ENCODE measurements at regions not wholly inside any gene's neighbourhood (a gene's known extent, or its start where the extent isn't known, plus 50 kb on each side); places are given as distances from the start of the nearest gene placed in this dataset.

GRCh38 chr18:25725501-25725900, 364.9 kb downstream of the SS18 start:
- Histone ChIP-seq H3K4me3 (no peak overlapping the region), H3K9me3 (no peaks in the 10 kb centered on the region), H3K36me3 (ENCODE audit: low read depth, missing control alignments) (no peaks in the 10 kb centered on the region), H3K27me3 (no peaks in the 10 kb centered on the region), H3K27ac (no peak overlapping the region), H3K4me1 (no peaks in the 10 kb centered on the region)
- 76 to 77% methylated on average over 2 of the region's 2 CpGs for WGBS, 2 donors
- intact Hi-C loops (cut with DNase I; ENCODE audit: low total_unique reads) = no loop called here
- no peak for DNase-seq
- no peak for TF ChIP-seq CTCF (IDR thresholded peaks at IDR 0.05)
- TF ChIP-seq POLR2A (IDR thresholded peaks at IDR 0.05) = no peak

- intact Hi-C loops (cut with DNase I; ENCODE audit: low total_unique reads) = no loop called here
- Histone ChIP-seq H3K27ac (no peak overlapping the region), H3K36me3 (ENCODE audit: low read depth, missing control alignments) (no peaks in the 10 kb centered on the region)
Observed at GRCh38 chr18:25724997-25725396, 365.4 kb downstream of the SS18 start.

GRCh38 chr18:25724121-25724520, 366.3 kb downstream of the SS18 start:
- no peak overlapping the region for H3K27ac ChIP-seq
- no peaks in the 10 kb centered on the region for H3K9me3 ChIP-seq
- intact Hi-C loops (cut with DNase I; ENCODE audit: low total_unique reads) = no loop called here
- 90 to 93% methylated on average over 2 of the region's 2 CpGs for WGBS, 2 donors
- H3K4me3 ChIP-seq = no peak overlapping the region
- H3K36me3 ChIP-seq (ENCODE audit: low read depth, missing control alignments) = no peaks in the 10 kb centered on the region
- no peaks in the 10 kb centered on the region for H3K4me1 ChIP-seq
- no peak for TF ChIP-seq POLR2A (IDR thresholded peaks at IDR 0.05)
- no peak for TF ChIP-seq CTCF (IDR thresholded peaks at IDR 0.05)
- no peak for DNase-seq
- no peaks in the 10 kb centered on the region for H3K27me3 ChIP-seq

More at GRCh38 chr18:25724997-25725396, 365.4 kb downstream of the SS18 start:
- WGBS, 2 donors = 83 to 88% methylated on average over 4 of the region's 4 CpGs
- H3K27me3 ChIP-seq = no peaks in the 10 kb centered on the region
- no peak overlapping the region for H3K4me3 ChIP-seq
- no peak for DNase-seq
- TF ChIP-seq CTCF (IDR thresholded peaks at IDR 0.05) = no peak
- TF ChIP-seq POLR2A (IDR thresholded peaks at IDR 0.05) = no peak
- H3K9me3 ChIP-seq = no peaks in the 10 kb centered on the region
- no peaks in the 10 kb centered on the region for H3K4me1 ChIP-seq

GRCh38 chr18:25713103-25713502, 361.1 kb upstream of the ZNF521 start:
- Histone ChIP-seq H3K4me3 (no peak overlapping the region), H3K36me3 (ENCODE audit: low read depth, missing control alignments) (no peaks in the 10 kb centered on the region), H3K4me1 (no peaks in the 10 kb centered on the region), H3K27me3 (no peaks in the 10 kb centered on the region), H3K9me3 (no peaks in the 10 kb centered on the region), H3K27ac (no peak overlapping the region)
- 88 to 97% methylated on average over 4 of the region's 4 CpGs for WGBS, 2 donors
- intact Hi-C loops (cut with DNase I; ENCODE audit: low total_unique reads) = no loop called here
- no peak for DNase-seq
- TF ChIP-seq POLR2A (IDR thresholded peaks at IDR 0.05) = no peak
- TF ChIP-seq CTCF (IDR thresholded peaks at IDR 0.05) = no peak

GRCh38 chr18:25710981-25711380, 359.0 kb upstream of the ZNF521 start:
- no peaks in the 10 kb centered on the region for H3K4me1 ChIP-seq
- no peaks in the 10 kb centered on the region for H3K27me3 ChIP-seq
- H3K4me3 ChIP-seq = no peak overlapping the region
- H3K36me3 ChIP-seq (ENCODE audit: low read depth, missing control alignments) = no peaks in the 10 kb centered on the region
- H3K9me3 ChIP-seq = no peaks in the 10 kb centered on the region
- DNase-seq = no peak
- no peak overlapping the region for H3K27ac ChIP-seq
- 46 to 55% methylated on average over 3 of the region's 3 CpGs for WGBS, 2 donors
- intact Hi-C loops (cut with DNase I; ENCODE audit: low total_unique reads) = no loop called here
- TF ChIP-seq CTCF (IDR thresholded peaks at IDR 0.05) (no peak), POLR2A (IDR thresholded peaks at IDR 0.05) (no peak)
